AG20443 (cell line): ENCODE measurements at regions not wholly inside any gene's neighbourhood (a gene's known extent, or its start where the extent isn't known, plus 50 kb on each side); places are given as distances from the start of the nearest gene placed in this dataset.

Source experiments
- DNase-seq: peaks from one replicate; pipeline ENCODE4 v3.0.0; 2012; ENCODE audit warnings: low spot score, mixed read lengths

- no peak for DNase-seq
Observed at GRCh38 chr2:65687614-65688013, 255.2 kb upstream of the SPRED2 start.

GRCh38 chr2:65686928-65687521 is 254.6 kb upstream of the SPRED2 start:
- DNase-seq = no peak

GRCh38 chr2:65681503-65681902 is 249.1 kb upstream of the SPRED2 start:
- DNase-seq = no peak

GRCh38 chr2:65678779-65679391 is 246.5 kb upstream of the SPRED2 start:
- no peak for DNase-seq

GRCh38 chr2:65675350-65675749 is 243.0 kb upstream of the SPRED2 start:
- no peak for DNase-seq

DNA sequence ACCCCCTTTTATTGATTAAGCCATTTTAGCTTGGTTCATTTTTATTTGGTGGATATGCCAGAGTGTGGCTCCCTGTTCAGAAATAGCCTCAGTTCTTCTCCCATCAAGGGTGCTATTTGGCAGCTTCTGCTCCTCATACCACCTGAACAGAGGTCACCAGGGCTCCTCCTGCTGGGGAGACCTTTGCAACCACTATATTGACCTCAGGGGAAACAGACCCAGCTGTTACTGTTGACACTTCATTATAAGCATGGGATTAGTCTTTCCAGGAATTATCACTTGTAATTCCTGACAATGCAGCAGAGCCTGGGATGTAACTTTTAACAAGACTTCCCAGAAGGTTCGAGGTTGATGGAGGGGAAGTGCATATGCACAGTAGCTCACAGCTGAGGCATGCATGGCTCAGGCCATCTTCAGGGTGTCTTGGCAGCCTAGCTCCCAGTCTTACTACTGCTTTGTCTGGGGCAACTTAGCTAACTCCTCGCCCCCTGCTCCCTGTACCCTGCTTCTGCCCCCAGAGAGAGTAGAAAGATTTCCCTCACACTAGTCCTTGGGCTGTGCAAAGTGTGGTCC is 239.4 kb upstream of the SPRED2 start:
- DNase-seq = no peak

DNA sequence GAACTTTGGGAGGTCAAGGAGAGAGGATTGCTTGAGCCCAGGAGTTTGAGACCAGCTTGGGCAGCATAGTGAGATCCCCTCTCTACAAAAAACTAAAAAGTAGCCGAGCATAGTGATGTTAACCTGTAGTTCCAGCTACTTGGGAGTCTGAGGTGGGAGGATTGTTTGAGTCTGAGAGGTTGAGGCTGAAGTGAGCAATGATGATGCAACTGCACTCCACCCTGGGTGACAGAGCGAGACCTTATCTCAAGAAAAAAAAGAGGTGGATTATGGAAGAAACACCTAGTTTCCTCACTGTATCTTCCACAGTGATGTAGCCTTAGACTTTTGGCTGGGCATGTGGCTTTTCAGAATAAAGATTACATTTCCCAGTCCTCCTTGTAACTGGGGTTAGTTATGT is 237.2 kb upstream of the SPRED2 start:
- DNase-seq = no peak

- DNase-seq = no peak
Observed at GRCh38 chr2:65668744-65669143, 236.3 kb upstream of the SPRED2 start.

DNA sequence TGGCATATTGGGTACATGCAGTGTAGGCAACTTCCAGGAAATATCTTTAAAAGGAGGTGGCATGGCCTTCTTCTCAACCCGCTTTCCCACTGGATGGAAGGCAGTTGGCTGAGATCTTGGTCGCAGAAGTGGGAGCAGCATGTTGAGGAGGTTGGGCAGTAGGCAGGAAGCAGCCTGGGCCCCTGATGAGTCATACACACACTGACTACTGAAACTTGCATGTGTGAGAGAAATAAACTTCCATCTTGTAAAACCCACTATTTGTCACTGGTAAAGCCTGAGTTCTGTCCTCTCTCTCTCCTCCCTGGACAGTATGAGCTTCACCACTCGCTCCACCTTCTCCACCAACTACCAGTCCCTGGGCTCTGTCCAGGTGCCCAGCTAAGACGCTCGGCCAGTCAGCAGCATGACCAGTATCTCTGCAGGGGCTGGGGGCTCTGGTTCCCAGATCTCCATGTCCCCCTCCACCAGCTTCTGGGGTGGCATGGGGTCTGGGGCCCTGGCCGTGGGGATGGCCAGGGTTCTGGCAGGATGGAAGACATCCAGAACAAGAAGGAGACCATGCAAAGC is 233.8 kb upstream of the SPRED2 start:
- DNase-seq = peak; percentile 49

DNA sequence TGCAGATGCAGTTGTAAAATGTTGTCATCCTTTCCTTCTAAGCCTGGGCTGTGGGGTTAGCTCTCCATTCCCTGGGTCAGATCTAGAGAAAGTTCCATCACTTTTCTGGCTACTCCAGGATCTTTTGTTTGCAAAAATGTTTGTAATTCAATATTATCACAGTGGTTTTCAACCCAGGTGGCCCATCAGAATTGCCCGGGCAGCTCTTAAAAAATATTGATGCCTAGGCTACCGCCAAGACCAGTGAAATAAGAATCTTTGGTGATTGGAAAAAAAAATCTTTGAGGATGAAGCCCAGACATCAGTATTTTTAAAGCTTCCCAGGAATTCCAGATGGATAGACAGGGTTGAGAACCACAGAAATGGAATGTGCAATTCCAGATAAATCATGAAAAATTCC is 232.5 kb upstream of the SPRED2 start:
- DNase-seq = no peak

DNA sequence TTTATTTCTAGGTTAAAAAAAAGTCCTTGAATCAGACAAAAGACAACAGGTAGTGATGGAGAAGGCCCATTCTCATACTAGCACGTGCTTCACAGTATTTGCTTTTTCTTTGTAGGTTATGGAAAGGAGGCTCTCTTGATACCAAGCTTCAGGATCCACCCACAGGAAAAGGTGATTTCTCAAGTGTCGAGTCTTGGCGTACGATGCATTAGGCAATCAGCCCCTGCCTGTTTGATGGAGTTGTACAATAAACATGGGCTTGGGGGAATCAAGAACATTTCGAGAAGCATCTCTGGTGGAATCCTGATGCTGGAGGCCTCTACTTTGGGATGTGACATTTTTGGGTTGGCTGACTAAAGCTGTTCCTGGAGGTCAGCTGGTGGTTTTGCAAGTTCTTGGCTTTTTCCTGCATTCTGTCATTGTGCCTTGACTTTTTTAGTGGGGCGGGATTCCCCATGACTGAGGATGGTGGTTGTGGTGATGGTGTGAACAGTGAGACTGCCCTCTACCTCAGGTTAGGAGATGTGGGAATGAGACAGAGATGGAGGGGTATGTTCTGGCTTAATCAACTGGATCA is 231.5 kb upstream of the SPRED2 start:
- DNase-seq = peak; percentile 15

DNA sequence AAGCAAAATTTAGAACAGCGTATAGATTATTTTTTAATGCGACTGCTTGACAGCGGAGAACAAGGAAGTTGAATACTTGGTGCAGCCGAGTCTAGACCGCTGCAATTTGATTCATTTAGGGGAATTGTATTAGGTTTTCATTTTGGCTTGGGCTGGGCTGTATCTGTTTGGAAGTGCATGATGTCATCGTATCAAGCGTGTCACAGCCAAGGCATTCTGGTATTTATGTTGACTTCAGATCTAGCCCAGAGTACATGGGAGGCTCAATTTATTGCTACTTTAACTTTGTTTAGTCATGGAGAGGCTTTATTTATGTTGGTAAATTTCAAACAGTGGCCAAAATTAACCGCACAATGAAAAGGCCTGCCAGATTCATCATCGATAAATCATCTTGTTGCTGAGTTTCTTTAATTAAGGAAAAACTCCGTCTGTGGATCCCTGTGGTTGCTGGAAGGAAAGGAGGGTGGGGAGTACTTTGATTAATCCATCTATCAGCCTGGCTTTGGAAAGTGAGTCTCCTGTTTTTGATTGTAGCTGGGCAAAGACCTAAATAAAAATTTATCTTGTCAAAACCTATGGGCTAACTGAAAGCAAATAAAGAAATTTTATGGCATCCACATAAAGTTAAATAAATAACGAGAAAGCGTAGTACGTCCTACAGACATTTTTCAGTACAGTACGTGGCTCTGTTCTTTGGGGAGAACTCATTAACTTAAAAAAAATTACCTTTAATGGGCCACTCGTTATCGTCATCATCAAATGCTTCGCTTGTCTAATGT is 230.4 kb upstream of the SPRED2 start:
- peak; percentile 75 for DNase-seq

DNA sequence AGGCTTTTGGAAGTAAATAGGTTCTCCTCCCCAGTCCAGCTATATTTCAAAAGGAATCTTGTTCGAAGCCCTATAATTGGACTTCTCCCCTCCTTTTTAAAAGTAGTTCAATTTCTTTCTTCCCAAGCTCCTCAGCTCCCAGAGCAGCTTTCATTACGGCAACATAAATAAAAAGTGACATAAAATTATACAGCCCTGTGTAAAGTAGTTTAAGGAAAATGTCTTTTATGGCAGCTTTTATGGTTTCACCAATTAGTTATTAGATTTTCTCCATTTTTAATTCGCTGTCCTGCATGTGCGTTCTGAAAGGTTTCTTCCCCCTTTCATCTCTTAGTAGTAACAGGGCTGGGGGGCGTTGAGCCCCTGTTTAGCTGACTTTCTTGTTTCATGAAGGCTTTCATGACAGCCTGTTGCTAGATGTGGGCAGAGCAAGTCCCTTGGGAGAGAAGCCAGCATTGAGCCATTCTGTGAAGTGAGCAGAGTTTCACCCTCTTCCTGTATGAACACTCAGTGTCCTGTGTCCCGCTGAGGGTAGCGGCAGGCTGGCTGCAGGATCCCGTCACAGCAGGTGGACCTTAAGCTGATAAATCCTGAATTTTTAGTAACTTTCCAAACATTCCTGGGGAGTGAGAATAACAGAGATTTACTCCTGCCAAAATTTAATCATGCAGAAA is 229.7 kb upstream of the SPRED2 start:
- DNase-seq = peak; percentile 17

DNA sequence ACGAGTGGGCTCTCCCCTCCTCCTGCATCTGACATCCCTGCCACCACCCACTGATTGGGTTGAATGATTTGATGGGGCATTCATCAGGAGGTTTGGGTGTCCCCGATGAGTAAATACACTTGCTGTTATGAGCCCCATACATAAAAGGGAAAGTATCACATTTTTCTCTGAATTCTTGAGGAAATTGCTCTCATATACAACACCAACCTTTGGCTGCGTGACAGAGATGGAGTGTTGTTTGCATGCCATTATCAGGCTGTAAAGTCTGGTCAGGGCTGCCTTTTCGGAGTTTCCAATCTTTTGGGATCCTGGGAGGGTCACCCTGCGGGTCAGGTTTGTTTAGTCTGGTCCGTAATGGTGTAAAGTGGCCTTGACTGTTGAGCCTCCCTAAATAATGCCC is 227.9 kb upstream of the SPRED2 start:
- DNase-seq = no peak

GRCh38 chr2:65658881-65659280 is 226.5 kb upstream of the SPRED2 start:
- DNase-seq = peak; percentile 14

- DNase-seq = no peak
Observed at GRCh38 chr2:65658266-65658665, 225.9 kb upstream of the SPRED2 start.

DNA sequence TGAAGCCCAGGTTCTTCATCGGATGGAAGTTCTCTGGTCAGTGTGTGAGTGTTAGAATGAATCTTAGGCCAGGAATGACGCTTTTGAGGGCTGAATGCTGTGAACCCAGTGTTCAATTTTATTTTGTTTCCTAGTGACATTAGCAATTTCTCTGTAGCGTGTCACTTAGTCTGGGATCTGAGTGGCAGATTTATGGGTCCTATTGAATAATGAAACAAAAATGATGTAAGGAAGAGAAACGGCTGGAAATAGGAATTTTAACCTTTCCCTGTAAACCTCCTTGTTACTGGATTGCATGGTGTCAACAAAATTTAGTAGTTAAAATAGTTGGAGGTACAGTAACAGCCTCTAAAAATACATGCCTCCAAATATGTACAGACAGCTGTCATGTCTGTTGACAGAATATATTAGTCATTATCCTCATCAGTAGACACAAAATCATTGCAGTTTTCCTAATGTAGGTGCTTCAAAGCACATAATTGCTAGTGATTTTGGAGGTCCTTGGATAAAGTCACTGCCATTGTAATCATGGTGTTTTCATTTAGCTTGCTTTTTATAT is 223.8 kb upstream of the SPRED2 start:
- no peak for DNase-seq

DNA sequence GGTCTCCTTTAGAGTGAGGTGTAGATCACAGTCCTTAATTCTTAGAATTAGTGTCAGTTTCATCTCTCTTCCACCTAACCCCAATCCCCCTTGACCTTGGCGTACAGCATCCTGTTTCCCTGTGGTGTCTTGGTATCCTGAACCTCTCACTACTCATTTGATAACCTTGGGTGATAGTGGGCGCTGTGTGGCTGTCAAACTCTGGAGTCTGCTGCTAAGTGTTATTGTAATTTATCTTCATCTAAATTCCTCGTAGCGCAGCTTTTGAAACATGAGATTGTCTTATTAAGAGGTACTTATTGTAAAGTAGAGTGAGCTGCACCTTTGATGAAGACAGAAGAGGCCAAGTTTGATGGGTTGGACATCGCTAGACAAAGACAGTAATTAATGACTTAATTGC is 222.6 kb upstream of the SPRED2 start:
- no peak for DNase-seq

DNA sequence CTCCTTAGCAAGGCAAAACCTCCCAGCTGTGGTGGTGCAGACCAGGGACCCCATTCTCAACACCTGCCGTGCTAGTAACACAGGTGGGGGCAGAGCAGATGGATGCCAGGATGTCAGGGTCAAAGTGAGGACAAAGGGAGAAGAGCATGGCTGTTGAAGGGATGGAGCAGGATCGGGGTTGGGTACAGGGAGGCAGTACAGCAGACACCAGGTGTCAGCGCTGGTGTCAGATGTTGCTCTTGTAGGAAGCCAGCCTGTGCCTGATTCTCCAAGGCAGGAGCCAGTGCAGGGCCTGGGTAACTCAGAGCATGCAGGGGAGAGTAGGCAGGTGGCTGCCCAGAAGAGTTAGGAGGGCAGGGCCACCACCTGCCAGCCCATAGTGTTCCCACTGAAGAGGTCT is 222.1 kb upstream of the SPRED2 start:
- no peak for DNase-seq

DNA sequence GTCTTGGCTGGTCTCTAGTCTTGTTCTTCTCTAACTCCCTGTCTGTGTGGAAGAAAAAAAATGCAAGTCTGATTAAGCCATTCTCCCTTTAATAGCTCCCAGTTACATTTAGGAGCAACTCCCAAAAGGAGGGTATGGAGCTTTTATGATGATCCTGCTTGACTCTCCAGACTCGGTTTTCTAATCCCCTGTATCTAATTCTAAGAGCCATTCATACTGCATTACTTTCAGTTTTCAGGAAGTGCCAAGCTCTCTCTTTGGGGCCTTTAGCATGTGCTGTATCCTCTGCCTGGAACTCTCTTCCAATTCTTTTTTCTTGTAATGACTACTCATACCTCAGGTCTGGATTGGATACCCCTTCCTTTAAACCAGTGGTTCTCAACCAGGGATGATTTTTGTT is 219.7 kb upstream of the SPRED2 start:
- no peak for DNase-seq

GRCh38 chr2:65649811-65650589 is 217.6 kb upstream of the SPRED2 start:
- DNase-seq = no peak
